ENCODE measurements at regions not wholly inside any gene's neighbourhood (a gene's known extent, or its start where the extent isn't known, plus 50 kb on each side); places are given as distances from the start of the nearest gene placed in this dataset.

- TF ChIP-seq POLR2A (IDR thresholded peaks at IDR 0.05) (no peak), CTCF (IDR thresholded peaks at IDR 0.05) (no peak), EP300 (IDR thresholded peaks at IDR 0.05) (no peak)
Observed at GRCh38 chr2:17353263-17353662, 165.0 kb downstream of the RAD51AP2 start.

All from stomach (tissue), 4 donors.